Pancreas (tissue), 10 donors: ENCODE measurements at regions not wholly inside any gene's neighbourhood (a gene's known extent, or its start where the extent isn't known, plus 50 kb on each side); places are given as distances from the start of the nearest gene placed in this dataset.
"Not testable (repeated sequence)": the region's sequence is repeated elsewhere in the genome, so short reads cannot be mapped to it uniquely, and the experiment has no call there.

Experiments used
- ATAC-seq, 4 donors: fragments of 200-7000 bp; cut with Tn5 transposase; one replicate each; pipeline versions ENCODE4 v1.8.0 to v1.9.1; 2020; ENCODE audit warnings: mild to moderate bottlenecking in 4 of 4, moderate library complexity in 4 of 4
- DNase-seq, 6 donors: peaks; one replicate each; pipeline ENCODE4 v3.0.0-alpha.2; 2020
- FAIRE-seq: peaks from 2 replicates; lab custom pipeline; 2012; peaks lifted over from hg19 to GRCh38; lab: Jason Lieb, UNC
- H3K27ac ChIP-seq, 4 donors: fragments of 200-600 bp; sonication (generic); 1 replicate in 3 of 4; 2 replicates in 1 of 4; pipeline versions ENCODE4 v1.5.0 to v1.8.0; 2020
- H3K27me3 ChIP-seq, 4 donors: fragments of 200-600 bp; one replicate each; pipeline ENCODE4 v1.8.0; 2021
- H3K36me3 ChIP-seq, 3 donors: fragments of 200-600 bp; sonication (generic) in 1 of 3; one replicate each; pipeline versions ENCODE4 v1.5.0 to v1.8.0; 2020 to 2021
- H3K4me1 ChIP-seq, 3 donors: fragments of 200-600 bp; one replicate each; pipeline ENCODE4 v1.8.0; 2021
- H3K4me3 ChIP-seq, 4 donors: fragments of 200-600 bp; sonication (generic) in 2 of 4; one replicate each; pipeline versions ENCODE4 v1.5.0 to v1.8.0; 2020 to 2021
- H3K9me3 ChIP-seq, 4 donors: fragments of 200-600 bp; one replicate each; pipeline ENCODE4 v1.8.0; 2021
- CTCF ChIP-seq, 4 donors: fragments of 200-600 bp; sonication (generic) in 3 of 4; IDR thresholded peaks; one replicate each; pipeline versions ENCODE4 v1.5.0 to v1.8.0; 2021; ENCODE audit warnings: antibody characterized with exemption in 4 of 4
- WGBS, 2 donors: extraction: QIAGEN DNeasy Blood & Tissue Kit; methylation state at CpG; one replicate each; pipeline ENCODE4 v1.1.7; 2013; 5-methylcytosine and 5-hydroxymethylcytosine counted together
- intact Hi-C, 3 donors: fragments of 100-400 bp; cut with DNase I; formaldehyde crosslinking; loops; one replicate each; pipeline versions ENCODE4 v1.11.1 to v1.14.2; 2022
- donor health status: healthy with polysubstance abuse.
- donor health status: DM: no; HTN: no; CAD: no; lungs with moderate emphysema.
- donor health status: DM: no; HTN: no; CAD: no.
- donor health status: control.
- donor health status: control.
- donor health status: Bipolar disorder and iron deficiency.
- donor health status: DM: yes; HTN: yes; CAD: no.
- donor health status: DM: no; HTN: no; CAD: no.
- donor health status: DM: no; HTN: no; CAD: no.
- donor health status: DM: yes; HTN: yes; CAD: no.

GRCh38 chr4:30024526-30024925 lies 695.6 kb upstream of the PCDH7 start:
- no peak for TF ChIP-seq CTCF (IDR thresholded peaks at IDR 0.05)
- 37 to 55% methylated on average over 2 of the region's 2 CpGs for WGBS, 2 donors
- no peak for FAIRE-seq

GRCh38 chr4:30028826-30029225 lies 691.3 kb upstream of the PCDH7 start:
- H3K4me1 ChIP-seq = no peaks in the 10 kb centered on the region
- H3K27me3 ChIP-seq = no peaks in the 10 kb centered on the region
- intact Hi-C loops = no loop called here
- no peak for ATAC-seq
- no peak for DNase-seq
- TF ChIP-seq CTCF (IDR thresholded peaks at IDR 0.05) = no peak
- no peaks in the 10 kb centered on the region for H3K36me3 ChIP-seq
- no peaks in the 10 kb centered on the region for H3K9me3 ChIP-seq
- H3K4me3 ChIP-seq = no peak overlapping the region
- FAIRE-seq = no peak
- H3K27ac ChIP-seq = no peak overlapping the region

More at GRCh38 chr4:30024526-30024925, 695.6 kb upstream of the PCDH7 start:
- ATAC-seq = no peak
- H3K27ac ChIP-seq = no peak overlapping the region
- intact Hi-C loops = no loop called here
- H3K27me3 ChIP-seq = no peaks in the 10 kb centered on the region
- H3K4me1 ChIP-seq = no peaks in the 10 kb centered on the region
- DNase-seq = no peak
- no peaks in the 10 kb centered on the region for H3K9me3 ChIP-seq
- H3K4me3 ChIP-seq = no peak overlapping the region
- no peaks in the 10 kb centered on the region for H3K36me3 ChIP-seq

GRCh38 chr4:30056016-30056766 lies 664.0 kb upstream of the PCDH7 start:
- no peak for FAIRE-seq

GRCh38 chr4:30068234-30068633 lies 651.9 kb upstream of the PCDH7 start:
- intact Hi-C loops = no loop called here
- no peaks in the 10 kb centered on the region for H3K9me3 ChIP-seq
- H3K36me3 ChIP-seq = no peaks in the 10 kb centered on the region
- no peak for FAIRE-seq
- ATAC-seq = no peak
- TF ChIP-seq CTCF (IDR thresholded peaks at IDR 0.05) = no peak
- H3K4me1 ChIP-seq = no peaks in the 10 kb centered on the region
- WGBS, 2 donors = 25 to 27% methylated on average over 1 of the region's 1 CpG
- H3K4me3 ChIP-seq = no peak overlapping the region
- no peak overlapping the region for H3K27ac ChIP-seq
- peak in 1 of 6 donors; percentile 42 for DNase-seq
- H3K27me3 ChIP-seq = no peaks in the 10 kb centered on the region

More at GRCh38 chr4:30056016-30056766, 664.0 kb upstream of the PCDH7 start:
- Histone ChIP-seq H3K4me3 (no peak overlapping the region), H3K4me1 (no peaks in the 10 kb centered on the region), H3K27me3 (no peaks in the 10 kb centered on the region), H3K36me3 (no peaks in the 10 kb centered on the region), H3K9me3 (no peaks in the 10 kb centered on the region), H3K27ac (no peak overlapping the region)
- ATAC-seq (no peak), DNase-seq (no peak)
- WGBS, 2 donors = 55 to 71% methylated on average over 5 of the region's 5 CpGs
- intact Hi-C loops = no loop called here
- TF ChIP-seq CTCF (IDR thresholded peaks at IDR 0.05) = no peak

GRCh38 chr4:30073011-30073710 lies 647.0 kb upstream of the PCDH7 start:
- Histone ChIP-seq H3K27me3 (no peaks in the 10 kb centered on the region), H3K4me1 (no peaks in the 10 kb centered on the region), H3K36me3 (no peaks in the 10 kb centered on the region), H3K27ac (no peak overlapping the region), H3K9me3 (no peaks in the 10 kb centered on the region), H3K4me3 (no peak overlapping the region)
- ATAC-seq = no peak
- intact Hi-C loops = no loop called here
- WGBS, 2 donors = 46 to 59% methylated on average over 3 of the region's 3 CpGs
- TF ChIP-seq CTCF (IDR thresholded peaks at IDR 0.05) = no peak
- DNase-seq = no peak
- no peak for FAIRE-seq

- DNase-seq = peak in 2 of 6 donors; percentile 13 to 58
- H3K4me3 ChIP-seq, H3K4me1 ChIP-seq, H3K9me3 ChIP-seq, ATAC-seq, intact Hi-C loops, FAIRE-seq, H3K27ac ChIP-seq, H3K27me3 ChIP-seq, H3K36me3 ChIP-seq: not testable (repeated sequence)
- 88 to 95% methylated on average over 36 to 37 of the region's 37 CpGs for WGBS, 2 donors
Measured at GRCh38 chr4:30092420-30093128, 627.6 kb upstream of the PCDH7 start.
